T47D (cell line): ENCODE measurements at regions not wholly inside any gene's neighbourhood (a gene's known extent, or its start where the extent isn't known, plus 50 kb on each side); places are given as distances from the start of the nearest gene placed in this dataset.

Experiments
- DNase-seq, 2 experiments: peaks; one replicate each; pipeline versions ENCODE4 v3.0.0 to v3.0.0-alpha.2; 2011 to 2012; ENCODE audit warnings: low read depth in 1 of 2, low spot score in 1 of 2
- JUND ChIP-seq: IDR thresholded peaks from 2 replicates; pipeline ENCODE4 v1.6.1; 2012; ENCODE audit warnings: low read depth
- in situ Hi-C: cut with HindIII; loops from 2 replicates; pipeline ENCODE4 v1.10.0; 2016; ENCODE audit warnings: low sequenced_read_pairs, low pct_unique_long_range_greater_than_20kb

- in situ Hi-C loops, result no loop called here
- no peak for DNase-seq
- no peak for TF ChIP-seq JUND
Observed at GRCh38 chr5:30839956-30840355, 353.5 kb upstream of the CDH6 start.

GRCh38 chr5:30838936-30839496, 354.5 kb upstream of the CDH6 start:
- in situ Hi-C loops, result no loop called here
- TF ChIP-seq JUND, result no peak
- DNase-seq, result no peak

DNA sequence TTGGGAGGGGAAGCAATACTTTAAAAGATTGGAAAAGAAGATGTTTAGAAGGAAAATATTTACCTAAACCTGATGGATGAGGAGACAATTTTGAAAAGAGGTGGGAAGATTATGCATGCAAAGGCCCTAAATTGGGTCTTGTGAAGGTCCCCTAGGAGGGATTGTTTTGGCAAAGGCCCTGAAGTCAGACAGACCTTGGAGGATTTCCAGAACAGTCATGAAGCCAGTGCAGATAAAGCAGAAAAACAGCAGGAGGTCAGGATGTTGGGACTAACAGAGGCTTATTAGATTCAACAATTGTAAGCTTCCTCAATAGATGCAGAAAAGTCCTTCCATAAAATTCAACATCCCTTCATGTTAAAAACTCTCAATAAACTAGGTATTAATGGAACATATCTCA, 361.0 kb upstream of the CDH6 start:
- in situ Hi-C loops, result no loop called here
- DNase-seq, result no peak

GRCh38 chr5:30831605-30832004, 361.9 kb upstream of the CDH6 start:
- no peak for DNase-seq
- in situ Hi-C loops, result no loop called here
- TF ChIP-seq JUND, result no peak

More for the DNA sequence above, 361.0 kb upstream of the CDH6 start:
- no peak for TF ChIP-seq JUND

GRCh38 chr5:30831123-30831522, 362.4 kb upstream of the CDH6 start:
- TF ChIP-seq JUND, result no peak
- DNase-seq, result no peak
- in situ Hi-C loops, result no loop called here

DNA sequence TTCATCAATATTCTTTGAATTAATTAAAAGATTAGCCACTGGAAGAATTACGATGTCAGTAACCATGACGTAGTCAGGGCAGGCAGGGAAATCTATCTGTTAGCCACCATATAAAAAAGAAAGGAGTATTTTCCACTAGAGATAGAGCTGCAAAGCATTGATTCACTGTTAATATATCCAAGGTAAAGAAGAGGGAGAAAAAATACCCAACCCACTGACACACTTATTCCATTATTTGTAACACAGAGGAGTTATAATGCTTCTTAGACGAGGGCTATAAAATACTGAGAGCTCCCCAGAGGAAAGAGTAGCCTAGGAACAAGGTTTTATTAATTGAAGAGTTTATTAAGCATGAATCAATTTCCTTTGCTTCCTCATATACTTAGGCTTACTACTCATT, 382.2 kb upstream of the CDH6 start:
- DNase-seq, result no peak
- in situ Hi-C loops, result no loop called here
- TF ChIP-seq JUND, result no peak

DNA sequence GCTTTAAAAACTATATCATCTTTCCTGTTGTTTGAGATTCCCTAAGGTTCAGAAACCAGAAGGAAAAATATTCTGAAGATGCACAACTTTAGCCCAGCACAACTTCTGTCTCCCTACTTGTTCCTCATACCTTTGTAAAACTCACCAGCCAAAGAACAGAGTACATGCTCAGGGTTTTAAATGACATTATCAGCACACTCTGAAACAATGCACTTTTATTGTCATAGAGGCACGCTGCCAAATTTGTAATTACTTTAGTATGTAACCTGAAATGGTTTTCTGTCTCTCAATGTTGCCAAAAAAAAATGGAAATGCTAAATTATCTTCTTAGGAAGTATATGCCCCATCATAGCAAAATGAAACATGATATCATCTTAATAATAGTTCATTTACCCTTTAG, 383.6 kb upstream of the CDH6 start:
- in situ Hi-C loops, result no loop called here
- no peak for DNase-seq
- TF ChIP-seq JUND, result no peak

DNA sequence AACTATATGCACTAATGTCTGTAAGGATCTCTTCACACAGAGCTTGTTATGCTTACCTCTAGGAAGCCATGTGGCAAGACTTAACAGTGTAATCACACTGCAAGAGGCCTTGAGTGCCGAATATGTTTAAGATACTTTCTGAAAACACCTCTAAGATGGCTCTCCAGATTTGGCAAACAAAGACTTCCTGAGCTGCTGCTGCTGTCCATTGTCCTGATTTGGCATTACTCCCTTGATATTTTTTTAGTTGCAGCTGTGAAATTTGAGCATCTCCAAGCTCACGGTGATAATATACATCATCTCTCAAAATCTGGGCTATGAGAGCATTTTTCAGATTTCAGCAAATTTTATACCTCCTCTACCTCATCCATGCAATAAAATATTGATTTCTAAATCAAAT, 384.5 kb upstream of the CDH6 start:
- no peak for TF ChIP-seq JUND
- in situ Hi-C loops, result no loop called here
- DNase-seq, result peak in 1 of 2 experiments; percentile 23

DNA sequence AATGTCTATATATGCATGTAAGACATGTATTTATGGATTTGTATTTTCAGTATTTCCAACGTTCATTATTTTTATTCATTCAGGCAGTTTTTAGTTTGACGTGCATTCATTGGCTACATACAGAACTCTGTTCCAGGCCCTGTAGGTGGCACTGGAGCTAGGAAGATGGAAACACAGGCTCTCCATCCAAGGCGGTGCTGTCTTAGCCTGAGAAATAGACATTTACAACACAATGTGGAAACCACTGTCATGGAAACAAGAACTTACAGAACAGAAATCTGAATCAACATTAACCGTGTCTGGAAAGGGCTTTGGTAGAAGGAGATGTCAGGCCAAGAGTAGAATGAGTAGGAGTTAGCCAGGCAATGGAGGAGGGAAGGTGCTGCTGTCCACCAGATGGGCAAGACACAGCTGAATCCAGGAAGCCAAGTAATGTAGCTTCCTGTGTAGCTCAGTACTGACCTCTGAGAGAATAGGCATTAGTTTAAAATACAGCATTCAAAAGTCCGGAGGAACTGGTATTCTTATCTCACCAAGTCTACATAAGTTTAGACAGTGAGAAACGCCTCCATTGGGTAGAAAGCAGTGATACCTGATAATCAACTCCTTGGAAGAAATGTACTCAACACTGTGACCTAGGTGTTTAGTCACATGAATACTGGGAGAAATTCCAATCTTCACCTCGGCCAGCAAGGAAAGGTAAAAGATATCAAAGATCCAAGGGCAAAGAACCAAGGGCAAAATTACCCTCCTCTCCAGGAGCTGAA, 388.6 kb upstream of the CDH6 start:
- in situ Hi-C loops, result no loop called here
- DNase-seq, result no peak
- no peak for TF ChIP-seq JUND

DNA sequence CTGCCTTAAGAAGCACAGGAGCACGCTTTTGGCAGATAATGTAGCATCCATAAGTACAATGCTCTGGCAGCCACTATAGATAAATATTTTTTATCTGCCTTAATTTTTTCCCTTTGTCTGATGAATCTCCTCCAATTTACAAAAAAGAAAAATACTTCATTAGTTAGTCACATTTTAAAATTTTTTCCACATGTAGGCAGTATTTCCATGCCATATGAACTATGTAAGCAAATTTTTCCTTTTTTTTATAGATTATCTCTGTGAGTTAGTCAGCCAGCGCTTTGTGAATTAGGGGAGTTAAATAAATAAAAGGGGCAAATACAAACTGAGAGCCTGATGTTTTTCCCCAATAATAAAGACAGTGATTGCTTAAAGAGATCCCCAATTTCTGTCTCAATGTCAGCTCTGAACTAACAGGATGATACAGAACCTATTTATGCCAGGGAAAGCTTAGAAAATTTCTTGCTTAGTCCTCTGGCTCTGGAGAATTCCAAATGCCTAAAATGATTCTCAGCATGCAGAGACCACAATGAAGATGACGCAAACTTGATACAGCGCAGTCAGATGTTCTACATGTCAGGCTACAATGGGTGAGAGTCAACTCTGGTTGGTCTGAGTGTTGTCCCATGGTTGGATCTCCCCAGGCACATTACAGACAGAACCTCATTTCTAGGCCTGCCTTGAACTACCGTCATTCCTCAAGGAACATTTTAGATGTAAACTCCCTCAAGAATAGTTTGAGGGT, 390.4 kb upstream of the CDH6 start:
- in situ Hi-C loops, result no loop called here
- no peak for TF ChIP-seq JUND
- DNase-seq, result no peak

GRCh38 chr5:30781643-30782042, 411.8 kb upstream of the CDH6 start:
- no peak for DNase-seq
- in situ Hi-C loops, result no loop called here
- TF ChIP-seq JUND, result no peak

- in situ Hi-C loops, result no loop called here
- TF ChIP-seq JUND, result no peak
- DNase-seq, result no peak
Observed at GRCh38 chr5:30768056-30768690, 425.3 kb upstream of the CDH6 start.

- in situ Hi-C loops, result no loop called here
Observed at GRCh38 chr5:30765706-30766105, 427.8 kb upstream of the CDH6 start.

More at GRCh38 chr5:30765706-30766105, 427.8 kb upstream of the CDH6 start:
- no peak for DNase-seq
- TF ChIP-seq JUND, result no peak
